ENCODE measurements at regions not wholly inside any gene's neighbourhood (a gene's known extent, or its start where the extent isn't known, plus 50 kb on each side); places are given as distances from the start of the nearest gene placed in this dataset.
A peak's percentile ranks its signal among the peaks of the same experiment; 100 is the strongest.

GRCh38 chr3:26104851-26105251, 315.0 kb downstream of the OXSM start:
- TF ChIP-seq, protein P1, sequence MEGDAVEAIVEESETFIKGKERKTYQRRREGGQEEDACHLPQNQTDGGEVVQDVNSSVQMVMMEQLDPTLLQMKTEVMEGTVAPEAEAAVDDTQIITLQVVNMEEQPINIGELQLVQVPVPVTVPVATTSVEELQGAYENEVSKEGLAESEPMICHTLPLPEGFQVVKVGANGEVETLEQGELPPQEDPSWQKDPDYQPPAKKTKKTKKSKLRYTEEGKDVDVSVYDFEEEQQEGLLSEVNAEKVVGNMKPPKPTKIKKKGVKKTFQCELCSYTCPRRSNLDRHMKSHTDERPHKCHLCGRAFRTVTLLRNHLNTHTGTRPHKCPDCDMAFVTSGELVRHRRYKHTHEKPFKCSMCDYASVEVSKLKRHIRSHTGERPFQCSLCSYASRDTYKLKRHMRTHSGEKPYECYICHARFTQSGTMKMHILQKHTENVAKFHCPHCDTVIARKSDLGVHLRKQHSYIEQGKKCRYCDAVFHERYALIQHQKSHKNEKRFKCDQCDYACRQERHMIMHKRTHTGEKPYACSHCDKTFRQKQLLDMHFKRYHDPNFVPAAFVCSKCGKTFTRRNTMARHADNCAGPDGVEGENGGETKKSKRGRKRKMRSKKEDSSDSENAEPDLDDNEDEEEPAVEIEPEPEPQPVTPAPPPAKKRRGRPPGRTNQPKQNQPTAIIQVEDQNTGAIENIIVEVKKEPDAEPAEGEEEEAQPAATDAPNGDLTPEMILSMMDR (IDR thresholded peaks at IDR 0.05 in 2 of 3, conservative IDR thresholded peaks at IDR 0.05 in 1 of 3; ENCODE audit: control insufficient read depth in 2 of 3, extremely low read depth in 1 of 3, insufficient read depth in 1 of 3, low read depth in 3 of 3, low read length in 3 of 3) = no peak
- TF ChIP-seq ZNF274 (IDR thresholded peaks at IDR 0.05; ENCODE audit: insufficient read depth, insufficient read length) = no peak
- peak; percentile 59 for TF ChIP-seq EED (IDR thresholded peaks at IDR 0.05; ENCODE audit: low read depth)
- no peak for TF ChIP-seq MTA3 (IDR thresholded peaks at IDR 0.05; ENCODE audit: borderline replicate concordance, low read length)
- TF ChIP-seq BCL11A (IDR thresholded peaks at IDR 0.05; ENCODE audit: low read depth, low read length) = 0 out of 2 replicates have a peak, but pooled peaks have one; percentile 23
- no peak for TF ChIP-seq POLR2AphosphoS2 (IDR thresholded peaks at IDR 0.05; ENCODE audit: low read depth, low read length)
- TF ChIP-seq MAX (IDR thresholded peaks at IDR 0.05; ENCODE audit: low read depth, low read length) = no peak
- TF ChIP-seq RFX5 (IDR thresholded peaks at IDR 0.05; ENCODE audit: low read depth, low read length) = no peak
- TF ChIP-seq ZNF384 (IDR thresholded peaks at IDR 0.05; ENCODE audit: borderline replicate concordance, low read depth, low read length) = no peak
- peak; percentile 84 for TF ChIP-seq MEF2A (IDR thresholded peaks at IDR 0.05; ENCODE audit: insufficient read depth, low read depth, low read length)
- no peak for TF ChIP-seq GABPA (IDR thresholded peaks at IDR 0.05; ENCODE audit: low read depth)
- TF ChIP-seq ZBED1 (IDR thresholded peaks at IDR 0.05; ENCODE audit: borderline replicate concordance) = peak; percentile 50; the same call in 1 of the 2 replicates
